Epidermal melanocyte (primary cell): ENCODE measurements at regions not wholly inside any gene's neighbourhood (a gene's known extent, or its start where the extent isn't known, plus 50 kb on each side); places are given as distances from the start of the nearest gene placed in this dataset.

Experiments used
- DNase-seq: peaks from one replicate; pipeline ENCODE4 v3.0.0; 2011; ENCODE audit warnings: low spot score; ENCODE audit not compliant: insufficient read length

- no peak for DNase-seq
Measured at GRCh38 chr14:26765768-26766520, 168.1 kb upstream of the NOVA1 start.

GRCh38 chr14:26766726-26767125, 168.9 kb upstream of the NOVA1 start:
- DNase-seq: no peak

DNA sequence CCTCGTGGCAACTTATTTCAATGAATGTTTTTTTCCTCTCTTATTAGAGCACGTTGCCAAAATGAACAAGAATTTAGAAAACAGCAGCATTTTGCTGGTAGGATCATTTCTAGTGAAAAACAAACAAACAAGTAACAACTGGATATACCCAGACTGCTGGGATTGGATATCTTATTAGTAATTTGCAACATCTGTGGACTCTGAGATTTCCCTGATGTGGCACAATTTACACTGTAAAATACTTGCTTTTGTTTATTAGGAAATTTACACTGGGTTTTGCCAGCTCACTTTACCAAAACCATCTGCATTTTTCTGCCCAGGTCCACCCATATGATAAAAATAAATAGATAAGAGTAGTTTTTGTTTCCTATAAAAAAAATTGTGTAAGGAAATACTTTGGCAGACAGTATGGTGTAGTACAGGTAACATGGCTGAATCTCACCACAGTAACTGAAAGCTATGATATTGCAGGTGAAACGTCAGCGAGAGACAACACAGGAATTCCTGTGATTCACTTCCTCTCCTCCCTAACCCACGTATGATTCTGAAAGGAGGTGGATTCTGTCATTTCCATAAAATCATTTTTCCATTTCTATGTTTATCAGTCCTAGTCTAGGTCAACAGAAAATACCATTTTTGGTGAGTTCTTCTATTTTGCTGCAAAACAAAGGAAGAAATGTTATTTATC, 176.2 kb upstream of the NOVA1 start:
- no peak for DNase-seq

- DNase-seq: no peak
Measured at GRCh38 chr14:26775765-26776563, 178.1 kb upstream of the NOVA1 start.

GRCh38 chr14:26791117-26791806, 193.4 kb upstream of the NOVA1 start:
- no peak for DNase-seq

DNA sequence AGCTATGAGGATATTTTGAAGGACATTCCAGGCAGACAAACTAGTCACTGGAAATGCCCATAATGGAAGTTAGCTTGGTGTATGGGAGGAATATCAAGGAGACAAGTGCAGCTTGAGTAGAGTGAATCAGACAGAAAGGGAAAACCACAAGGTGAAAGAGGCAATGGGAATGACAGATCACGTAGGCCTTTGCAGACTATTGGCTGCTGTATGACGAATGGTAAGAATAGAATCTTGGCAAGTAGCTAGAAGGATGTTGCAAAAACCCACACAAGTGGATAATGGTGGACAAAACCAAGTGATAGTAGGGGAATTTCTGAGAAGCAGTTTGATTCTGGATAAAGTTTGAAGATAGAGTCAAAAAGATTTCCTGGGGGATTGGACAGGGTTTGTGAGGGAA, 196.9 kb upstream of the NOVA1 start:
- DNase-seq: no peak

- no peak for DNase-seq
Measured at GRCh38 chr14:26808407-26808806, 210.6 kb upstream of the NOVA1 start.

DNA sequence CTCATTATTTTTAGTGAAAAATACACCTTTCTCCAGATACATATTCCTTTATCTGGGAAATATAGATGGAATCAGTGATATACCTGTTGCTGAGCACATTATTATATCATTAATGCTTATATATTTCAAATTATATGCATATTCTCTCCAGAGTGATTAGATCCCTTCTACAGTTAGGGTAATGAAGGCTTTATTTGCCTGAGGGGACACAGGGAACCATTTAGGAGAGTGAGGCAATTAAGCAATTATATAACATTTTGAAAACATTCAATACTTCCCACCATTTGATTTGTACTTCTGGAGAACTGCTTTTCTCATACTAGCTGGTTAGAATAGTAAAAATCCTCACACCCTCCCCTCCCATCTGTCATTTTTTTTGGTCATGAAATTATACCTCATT, 212.8 kb upstream of the NOVA1 start:
- no peak for DNase-seq

DNA sequence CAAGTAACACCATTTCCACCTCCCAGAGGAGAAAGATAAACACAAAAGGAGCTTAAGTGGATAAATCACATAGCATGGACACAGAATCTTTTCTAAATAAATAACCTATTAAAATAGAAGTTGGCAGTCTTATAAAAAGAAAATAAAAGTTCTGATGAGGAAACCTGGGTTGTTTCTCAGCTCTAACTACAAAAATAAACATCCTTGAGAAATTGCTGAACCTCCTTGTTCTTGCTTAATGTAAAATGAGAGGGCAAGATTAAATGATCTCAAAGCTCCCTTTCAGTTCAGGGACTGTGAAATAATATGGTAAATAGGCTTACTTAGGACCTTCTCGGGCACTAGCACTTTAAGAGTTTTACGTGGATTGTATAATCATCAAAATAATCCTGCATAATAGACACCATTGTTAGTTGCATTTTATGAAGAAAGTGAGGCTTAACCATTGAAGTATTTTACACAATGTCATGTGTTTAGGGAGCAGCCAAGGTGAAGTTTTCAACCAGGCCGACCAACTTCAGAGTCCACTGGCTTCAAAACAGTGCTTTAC, 214.0 kb upstream of the NOVA1 start:
- no peak for DNase-seq

DNA sequence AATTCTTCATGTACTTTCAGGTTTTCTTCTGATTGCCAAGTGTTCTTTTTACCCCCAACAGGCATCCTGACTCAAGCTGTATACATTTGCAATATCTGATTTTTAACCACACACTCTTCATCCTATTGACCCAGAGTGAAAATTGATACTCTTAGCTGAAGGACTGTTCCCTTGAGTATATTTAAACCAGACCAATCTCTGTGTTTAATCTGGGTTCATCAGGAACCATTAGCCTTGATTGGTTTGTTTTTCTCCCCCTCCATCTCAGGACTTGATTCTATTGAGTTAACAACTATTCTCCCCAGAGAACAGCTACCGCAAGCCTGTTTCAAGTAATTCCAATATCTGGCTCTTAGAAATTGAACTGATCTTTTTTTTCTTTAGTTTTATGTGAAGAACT, 222.3 kb upstream of the NOVA1 start:
- DNase-seq: no peak

- DNase-seq: no peak
Measured at GRCh38 chr14:26820572-26820971, 222.7 kb upstream of the NOVA1 start.

DNA sequence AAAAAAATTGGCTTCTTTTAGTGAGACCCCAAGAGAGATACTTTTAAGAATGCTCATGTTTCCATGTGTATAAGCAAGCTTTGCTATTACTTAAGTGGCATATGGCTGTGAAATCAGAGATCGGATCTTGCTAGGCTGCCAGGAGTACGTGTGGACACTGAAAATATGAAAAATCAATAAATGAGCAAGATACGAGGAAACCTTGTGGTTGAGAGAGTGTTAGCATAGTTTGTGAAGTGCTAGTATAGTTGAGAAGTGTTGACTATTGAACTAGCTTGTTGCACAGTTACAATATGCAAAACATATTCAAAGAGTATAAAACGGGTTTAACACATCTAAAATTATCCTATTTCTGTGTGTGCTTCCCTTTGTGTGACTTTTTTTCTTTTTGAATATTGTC, 230.9 kb upstream of the NOVA1 start:
- DNase-seq: no peak

DNA sequence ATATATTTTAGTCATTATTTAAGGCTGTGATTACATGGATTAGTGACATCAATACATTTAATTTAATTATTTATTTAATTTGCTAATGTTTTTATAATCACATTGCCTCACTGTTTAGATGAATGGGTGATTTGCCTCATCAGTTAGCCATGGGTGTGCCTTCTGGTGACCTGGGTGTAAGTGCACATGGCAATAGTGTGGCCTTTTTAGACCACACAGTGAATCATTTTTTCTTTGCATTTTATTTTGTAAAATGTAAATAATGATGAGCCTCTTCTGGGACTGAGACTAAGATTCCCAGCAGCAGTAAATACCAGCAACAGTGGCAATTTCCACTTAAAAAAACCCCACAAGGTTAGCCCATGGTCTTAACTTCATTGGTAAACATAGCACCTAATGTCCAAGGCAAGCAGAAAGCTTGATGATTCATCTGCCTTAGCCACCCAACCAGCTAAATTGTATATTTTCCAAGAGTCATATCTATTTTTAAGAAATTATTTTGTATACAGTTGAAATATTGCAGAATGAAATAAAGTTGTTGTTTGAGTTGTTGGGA, 235.9 kb upstream of the NOVA1 start:
- DNase-seq: no peak

DNA sequence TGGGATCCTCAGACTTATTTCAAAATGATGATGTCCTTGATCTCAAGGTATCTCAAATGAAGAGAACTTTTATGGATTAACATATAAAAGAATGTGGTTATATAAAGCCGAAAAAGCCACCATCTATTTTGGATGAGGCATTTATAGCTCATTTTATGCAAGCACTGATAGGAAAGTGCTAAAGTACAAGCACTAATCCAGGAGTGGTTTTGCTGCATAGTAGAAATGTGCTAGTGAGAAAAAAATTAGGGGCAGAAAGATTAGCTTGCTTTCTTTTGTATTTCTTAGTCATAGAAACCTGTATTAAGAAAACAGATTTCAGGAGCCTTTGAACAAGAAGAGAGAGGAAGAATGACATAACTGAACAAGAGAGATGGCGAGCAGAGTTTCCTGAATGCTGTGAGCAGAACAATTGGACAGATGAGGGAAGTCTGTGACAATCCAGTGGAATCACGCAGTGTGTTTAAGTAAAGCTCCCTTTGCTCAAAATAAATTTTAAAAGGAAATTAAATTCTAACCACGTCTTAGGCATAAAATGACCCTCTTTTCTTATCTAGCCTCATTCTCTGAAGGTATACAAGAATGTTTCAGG, 238.2 kb upstream of the NOVA1 start:
- DNase-seq: no peak

GRCh38 chr14:26839481-26839880, 241.6 kb upstream of the NOVA1 start:
- DNase-seq: no peak

- DNase-seq: no peak
Measured at GRCh38 chr14:26841326-26841725, 243.5 kb upstream of the NOVA1 start.

DNA sequence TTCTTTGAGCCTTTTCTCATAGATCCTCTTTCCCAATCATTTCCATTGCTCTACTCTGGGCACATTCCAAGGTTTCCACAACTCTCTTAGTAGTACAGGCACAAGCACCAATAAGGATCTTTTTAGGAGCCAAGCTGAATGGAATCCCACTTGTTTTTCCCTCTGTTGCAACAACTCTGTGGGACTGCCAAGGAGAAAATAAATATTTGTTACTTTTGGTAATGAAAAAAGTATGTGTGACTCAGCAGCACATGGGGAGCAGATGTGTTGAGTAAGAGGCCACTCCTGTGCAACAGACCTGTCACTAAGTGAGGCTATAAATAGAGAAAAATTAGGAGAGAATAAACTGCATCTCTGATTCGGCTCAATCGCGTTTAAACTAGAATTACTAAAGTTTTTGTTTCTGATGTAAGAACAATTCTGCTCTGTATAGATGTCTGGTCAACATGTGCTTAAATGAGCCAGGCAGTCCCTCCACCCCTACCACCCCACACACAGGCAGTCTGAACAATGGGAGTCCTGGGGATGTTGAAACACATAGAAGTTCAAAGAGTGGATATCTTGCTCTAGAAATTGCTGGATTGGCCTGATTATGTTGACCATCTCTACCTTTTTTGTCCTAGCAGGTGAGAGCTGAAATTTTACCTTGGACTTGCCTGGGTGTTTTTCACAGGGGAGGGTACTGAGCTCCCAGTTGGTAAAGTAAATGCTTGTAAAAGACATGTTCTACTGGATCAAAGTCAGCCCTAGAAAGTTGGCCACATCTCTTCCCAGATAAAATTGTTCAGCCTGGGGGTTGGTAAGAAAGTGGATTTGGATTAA, 244.3 kb upstream of the NOVA1 start:
- peak; percentile 21 for DNase-seq

DNA sequence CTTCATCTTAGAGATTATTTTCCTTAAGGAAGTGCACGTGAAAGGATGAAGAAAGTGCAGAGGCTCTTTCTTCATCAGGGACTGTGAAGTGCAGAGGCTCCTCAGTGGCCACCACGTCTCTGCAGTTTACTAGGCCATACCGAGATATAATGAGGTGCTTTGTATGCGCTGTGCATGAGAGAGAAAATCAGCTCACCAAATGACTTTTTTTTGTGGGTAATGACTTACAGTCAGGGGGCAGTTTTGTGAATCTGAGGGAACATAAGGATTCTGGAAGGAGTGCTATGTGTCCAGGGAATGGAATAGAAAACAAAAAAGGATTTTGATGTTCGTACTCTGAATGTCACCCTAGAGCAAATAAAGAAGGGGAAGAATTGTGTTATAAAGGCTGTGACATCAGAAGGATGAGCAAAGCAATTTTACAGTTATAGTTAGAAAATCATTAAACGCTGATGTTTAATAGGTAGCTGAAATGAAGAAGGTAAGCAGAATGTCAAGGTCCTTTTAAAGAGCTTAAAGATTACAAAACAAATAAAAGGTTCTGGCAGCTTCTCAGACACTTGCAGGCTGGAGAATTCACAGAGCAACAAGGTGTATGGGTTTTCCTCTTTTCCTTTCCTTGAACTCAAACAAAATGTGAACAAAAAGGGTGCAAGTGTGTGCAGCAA, 247.5 kb upstream of the NOVA1 start:
- DNase-seq: no peak

DNA sequence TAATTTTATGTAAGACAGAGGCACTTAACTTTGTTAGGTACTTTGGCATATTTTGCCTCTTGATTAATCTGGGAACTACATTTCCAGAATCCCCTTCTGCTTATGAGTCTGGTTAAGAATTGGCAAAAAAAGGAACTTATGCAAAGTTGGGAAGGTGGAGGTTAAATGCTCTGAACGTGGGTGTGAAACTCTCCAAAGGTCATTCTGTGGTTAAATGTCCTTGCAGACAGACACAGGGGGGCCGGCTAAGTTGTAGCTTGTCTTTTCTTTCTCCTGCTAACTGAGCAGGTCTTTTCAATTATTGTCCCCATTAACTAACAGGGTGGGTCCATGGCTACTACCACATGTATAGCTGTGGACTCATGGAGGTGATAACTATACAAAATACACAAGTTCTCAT, 248.6 kb upstream of the NOVA1 start:
- DNase-seq: no peak
